K562 (cell line): ENCODE measurements at regions not wholly inside any gene's neighbourhood (a gene's known extent, or its start where the extent isn't known, plus 50 kb on each side); places are given as distances from the start of the nearest gene placed in this dataset.

Source experiments
- ATAC-seq: fragments of 200-7000 bp; cut with Tn5 transposase; 3 replicates; pipeline ENCODE4 v1.9.1; 2020; ENCODE audit warnings: moderate library complexity
- BruUV-seq: library from RNA; stranded (reverse); fragments of 400-500 nt; replicated peaks from 2 replicates; lab custom pipeline; 2021; lab: Mats Ljungman, UMichigan
- CTCF ChIA-PET: fragments of 300-600 bp; formaldehyde crosslinking; extraction: SDS; loops from one replicate; lab custom pipeline; 2021; ENCODE audit warnings: low intra/inter-chr PET ratio; lab: Yijun Ruan, JAX
- POLR2A ChIA-PET: fragments of 300-600, 350-650 bp; sonication (Branson Sonifier 250); formaldehyde crosslinking; extraction: SDS; loops from one replicate; lab custom pipeline; 2021; ENCODE audit warnings: antibody characterized with exemption, inconsistent platforms; lab: Yijun Ruan, JAX
- DNase-seq, 4 experiments: peaks; one replicate each; pipeline versions ENCODE4 v3.0.0 to v3.0.0-alpha.2; 2011 to 2018; ENCODE audit warnings: low spot score in 3 of 4, mixed read lengths in 3 of 4; ENCODE audit errors: extremely low read depth in 1 of 4
- FAIRE-seq: peaks from 2 replicates; lab custom pipeline; 2011; peaks lifted over from hg19 to GRCh38; lab: Jason Lieb, UNC
- H2AFZ ChIP-seq: 2 replicates; pipeline ENCODE4 v1.6.0; 2011; ENCODE audit warnings: low read depth, low read length, control low read depth, inconsistent platforms
- H3K27ac ChIP-seq: fragments of 200-600 bp; 3 replicates; pipeline ENCODE4 v1.8.0; 2011; ENCODE audit warnings: low read depth, mild to moderate bottlenecking, control low read depth, inconsistent platforms, low read length, moderate library complexity, mixed read lengths; ENCODE audit errors: extremely low read depth
- H3K27me3 ChIP-seq, 2 experiments: fragments of 300-600 bp in 1 of 2; 2 replicates in 1 of 2; 3 replicates in 1 of 2; pipeline versions ENCODE4 v1.6.0 to v1.8.0; 2011; ENCODE audit warnings: inconsistent platforms in 2 of 2, low read length in 2 of 2, mild to moderate bottlenecking in 1 of 2, mixed read lengths in 1 of 2, moderate library complexity in 1 of 2; ENCODE audit not compliant: control insufficient read depth in 2 of 2, insufficient read depth in 2 of 2
- H3K36me3 ChIP-seq: fragments of 300-600 bp; 3 replicates; pipeline ENCODE4 v1.8.0; 2011; ENCODE audit warnings: mild to moderate bottlenecking, low read length, inconsistent platforms; ENCODE audit not compliant: control insufficient read depth, insufficient read depth
- H3K4me1 ChIP-seq, 2 experiments: fragments of 200-600 bp in 1 of 2; replicated peaks in 1 of 2; 2 replicates in 1 of 2; 3 replicates in 1 of 2; pipeline versions ENCODE4 v1.5.1 to v1.8.0; 2011; ENCODE audit warnings: inconsistent platforms in 2 of 2, low read length in 2 of 2, mild to moderate bottlenecking in 1 of 2, mixed read lengths in 1 of 2, moderate library complexity in 1 of 2; ENCODE audit not compliant: control insufficient read depth in 2 of 2, insufficient read depth in 2 of 2
- H3K4me2 ChIP-seq: 2 replicates; pipeline ENCODE4 v1.6.1; 2011; ENCODE audit warnings: low read length, control low read depth, inconsistent platforms, mixed read lengths; ENCODE audit not compliant: insufficient read depth
- H3K4me3 ChIP-seq: fragments of 200-600 bp; sonication (generic), shearing (Covaris generic); 2 replicates; pipeline ENCODE4 v1.5.1; 2016; ENCODE audit warnings: control low read depth, inconsistent platforms
- H3K79me2 ChIP-seq: fragments of 200-600 bp; 3 replicates; pipeline ENCODE4 v1.8.0; 2011; ENCODE audit warnings: low read length, inconsistent platforms; ENCODE audit not compliant: control insufficient read depth, insufficient read depth
- H3K9ac ChIP-seq, 2 experiments: 2 replicates each; pipeline versions ENCODE4 v1.6.0 to v1.6.1; 2011; ENCODE audit warnings: low read depth in 2 of 2, low read length in 2 of 2, control low read depth in 1 of 2, inconsistent platforms in 1 of 2, mild to moderate bottlenecking in 1 of 2, mixed read lengths in 1 of 2; ENCODE audit not compliant: insufficient read depth in 1 of 2
- H3K9me1 ChIP-seq: one replicate; pipeline ENCODE4 v1.6.0; 2011; ENCODE audit warnings: inconsistent platforms, mild to moderate bottlenecking, low read length, moderate library complexity; ENCODE audit not compliant: control insufficient read depth, insufficient read depth
- H3K9me3 ChIP-seq: replicated peaks from 2 replicates; pipeline ENCODE4 v1.5.1; 2011; ENCODE audit warnings: low read depth, low read length, inconsistent platforms; ENCODE audit not compliant: control insufficient read depth, insufficient read depth
- H4K20me1 ChIP-seq: replicated peaks from 2 replicates; pipeline ENCODE4 v1.6.1; 2011; ENCODE audit warnings: low read length, inconsistent platforms, mixed read lengths; ENCODE audit not compliant: control insufficient read depth, insufficient read depth
- FOXA3 ChIP-seq, 2 experiments: fragments of 450-650 bp in 1 of 2; sonication (generic) in 1 of 2; formaldehyde crosslinking; IDR thresholded peaks in 1 of 2; conservative IDR thresholded peaks in 1 of 2; 2 replicates each; pipeline versions ENCODE4 v1.4.0 to v1.8.0; 2020 to 2022; ENCODE audit warnings: mild to moderate bottlenecking in 2 of 2, missing genetic modification reagents in 1 of 2
- MCM5 ChIP-seq: fragments of 450-650 bp; IDR thresholded peaks from 2 replicates; pipeline ENCODE4 v1.6.1; 2016; ENCODE audit warnings: low read depth
- PHF21A ChIP-seq: fragments of 450-650 bp; IDR thresholded peaks from 2 replicates; pipeline ENCODE4 v1.6.1; 2017; ENCODE audit warnings: low read depth, borderline replicate concordance
- RBM14 ChIP-seq: fragments of 200-400 bp; formaldehyde crosslinking; IDR thresholded peaks from 2 replicates; pipeline ENCODE4 v1.6.1; 2018; ENCODE audit warnings: low read depth, mild to moderate bottlenecking, low read length, moderate library complexity, borderline replicate concordance; ENCODE audit not compliant: insufficient read depth
- TGIF2 ChIP-seq: sonication (generic); formaldehyde crosslinking; IDR thresholded peaks from 2 replicates; pipeline ENCODE4 v1.8.1; 2022; ENCODE audit warnings: mild to moderate bottlenecking, missing genetic modification reagents, moderate library complexity
- THRA ChIP-seq: fragments of 450-650 bp; IDR thresholded peaks from 2 replicates; pipeline ENCODE4 v1.6.1; 2017; ENCODE audit warnings: mild to moderate bottlenecking, moderate library complexity
- ZC3H4 ChIP-seq: sonication (generic); formaldehyde crosslinking; IDR thresholded peaks from 2 replicates; pipeline ENCODE4 v1.9.0; 2021; ENCODE audit warnings: missing genetic modification reagents, borderline replicate concordance
- ZKSCAN8 ChIP-seq: fragments of 200-800 bp; sonication (Bioruptor generic); IDR thresholded peaks from 2 replicates; pipeline ENCODE4 v1.6.1; 2016; ENCODE audit warnings: missing genetic modification characterization, missing compliant biosample characterization
- ZNF408 ChIP-seq: fragments of 250-450 bp; sonication (Bioruptor Pico); IDR thresholded peaks from 2 replicates; pipeline ENCODE4 v1.4.0; 2020; ENCODE audit warnings: low read depth, mild to moderate bottlenecking, moderate library complexity
- WGBS: fragments of 100-300 bp; shearing (Covaris generic); methylation state at CpG from one replicate; pipeline ENCODE4 v1.1.6; 2016; ENCODE audit warnings: low coverage, mixed read lengths; ENCODE audit not compliant: insufficient coverage; ENCODE audit errors: missing lambda C conversion rate; 5-methylcytosine and 5-hydroxymethylcytosine counted together
- in situ Hi-C: fragments of 300-500 bp; cut with MboI; formaldehyde crosslinking; loops from 4 replicates; pipeline ENCODE4 v1.15.0; 2018; ENCODE audit warnings: inconsistent platforms, mixed read lengths
- intact Hi-C: fragments of 100-400 bp; cut with micrococcal nuclease; formaldehyde crosslinking; loops from 2 replicates; pipeline ENCODE4 v1.14.2; 2022

DNA sequence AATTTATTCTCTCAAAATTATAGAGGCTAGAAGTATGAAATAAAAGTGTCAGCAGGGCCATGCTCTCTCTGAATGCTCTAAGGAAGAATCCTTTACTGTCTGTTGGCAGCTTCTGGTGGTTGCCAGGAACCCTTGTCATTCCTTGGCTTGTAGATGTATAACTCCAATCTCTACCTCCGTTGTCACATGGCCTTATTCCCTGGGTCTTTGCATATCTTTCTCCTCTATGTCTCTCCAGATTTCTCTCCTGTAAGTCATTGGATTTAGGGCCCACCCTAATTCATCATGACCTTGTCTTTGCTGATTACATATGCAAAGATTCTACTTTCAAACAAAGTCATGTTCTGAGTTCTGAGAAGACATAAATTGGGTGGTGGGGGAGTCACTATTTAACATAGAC is 127.0 kb upstream of the CHST9 start:
- no peak for DNase-seq
- in situ Hi-C loops: no loop called here

More for the DNA sequence above, 127.0 kb upstream of the CHST9 start:
- POLR2A ChIA-PET: no interaction called here
- ATAC-seq (no peak), FAIRE-seq (no peak)
- no peak overlapping the region for H3K4me3 ChIP-seq
- BruUV-seq: no TSS peak
- no peaks in the 10 kb centered on the region for H3K9me3 ChIP-seq
- no peaks in the 10 kb centered on the region for H3K27me3 ChIP-seq
- H3K4me1 ChIP-seq: no peaks in the 10 kb centered on the region
- H3K27ac ChIP-seq: no peak overlapping the region
- WGBS: 3% methylated on average over 1 of the region's 1 CpG
- CTCF ChIA-PET: no interaction called here
- no peaks in the 10 kb centered on the region for H3K36me3 ChIP-seq
- no peaks in the 10 kb centered on the region for H4K20me1 ChIP-seq
- no peaks in the 10 kb centered on the region for H3K9me1 ChIP-seq
- no peak overlapping the region for H2AFZ ChIP-seq
- H3K9ac ChIP-seq: no peak overlapping the region
- no peak for TF ChIP-seq PHF21A
- TF ChIP-seq MCM5: no peak
- TF ChIP-seq ZC3H4: no peak
- no peak for TF ChIP-seq TGIF2 (CRISPR knock-in tag)
- TF ChIP-seq ZKSCAN8 (CRISPR knock-in tag): no peak
- no peak for TF ChIP-seq THRA
- TF ChIP-seq FOXA3 (CRISPR knock-in tag; conservative IDR thresholded peaks at IDR 0.05 in 1 of 2, IDR thresholded peaks at IDR 0.05 in 1 of 2): no peak
- TF ChIP-seq ZNF408 (CRISPR knock-in tag): no peak
- TF ChIP-seq RBM14: no peak
- no peak overlapping the region for H3K4me2 ChIP-seq
- H3K79me2 ChIP-seq: no peaks in the 10 kb centered on the region
- intact Hi-C loops: no loop called here
